Ovary (tissue), 3 donors: ENCODE measurements at regions not wholly inside any gene's neighbourhood (a gene's known extent, or its start where the extent isn't known, plus 50 kb on each side); places are given as distances from the start of the nearest gene placed in this dataset.

Experiments
- EP300 ChIP-seq: sonication (generic); formaldehyde crosslinking; IDR thresholded peaks from one replicate; pipeline ENCODE4 v1.6.1; 2017; ENCODE audit warnings: antibody characterized with exemption
- POLR2A ChIP-seq: fragments of 450-650 bp; IDR thresholded peaks from one replicate; pipeline ENCODE4 v1.6.1; 2017; ENCODE audit warnings: antibody characterized with exemption, mild to moderate bottlenecking, moderate library complexity
- TF ChIP-seq, protein P1 (sequence below), 3 donors: fragments of 450-650 bp in 2 of 3; fragments of 200-600 bp in 1 of 3; IDR thresholded peaks; one replicate each; pipeline versions ENCODE4 v1.5.1 to v1.8.0; 2016 to 2022; ENCODE audit warnings: antibody characterized with exemption in 3 of 3, mild to moderate bottlenecking in 1 of 3
- donor health status: DM: no; HTN: no; CAD: no.

GRCh38 chr14:65877166-65877565 lies 464.6 kb downstream of the FUT8 start:
- TF ChIP-seq EP300 (no peak), POLR2A (no peak)
- TF ChIP-seq, protein P1, sequence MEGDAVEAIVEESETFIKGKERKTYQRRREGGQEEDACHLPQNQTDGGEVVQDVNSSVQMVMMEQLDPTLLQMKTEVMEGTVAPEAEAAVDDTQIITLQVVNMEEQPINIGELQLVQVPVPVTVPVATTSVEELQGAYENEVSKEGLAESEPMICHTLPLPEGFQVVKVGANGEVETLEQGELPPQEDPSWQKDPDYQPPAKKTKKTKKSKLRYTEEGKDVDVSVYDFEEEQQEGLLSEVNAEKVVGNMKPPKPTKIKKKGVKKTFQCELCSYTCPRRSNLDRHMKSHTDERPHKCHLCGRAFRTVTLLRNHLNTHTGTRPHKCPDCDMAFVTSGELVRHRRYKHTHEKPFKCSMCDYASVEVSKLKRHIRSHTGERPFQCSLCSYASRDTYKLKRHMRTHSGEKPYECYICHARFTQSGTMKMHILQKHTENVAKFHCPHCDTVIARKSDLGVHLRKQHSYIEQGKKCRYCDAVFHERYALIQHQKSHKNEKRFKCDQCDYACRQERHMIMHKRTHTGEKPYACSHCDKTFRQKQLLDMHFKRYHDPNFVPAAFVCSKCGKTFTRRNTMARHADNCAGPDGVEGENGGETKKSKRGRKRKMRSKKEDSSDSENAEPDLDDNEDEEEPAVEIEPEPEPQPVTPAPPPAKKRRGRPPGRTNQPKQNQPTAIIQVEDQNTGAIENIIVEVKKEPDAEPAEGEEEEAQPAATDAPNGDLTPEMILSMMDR (IDR thresholded peaks at IDR 0.05): no peak
